Endothelial cell of umbilical vein (primary cell): ENCODE measurements at regions not wholly inside any gene's neighbourhood (a gene's known extent, or its start where the extent isn't known, plus 50 kb on each side); places are given as distances from the start of the nearest gene placed in this dataset.

Source experiments
- EZH2 ChIP-seq: IDR thresholded peaks from 2 replicates; pipeline ENCODE4 v1.6.1; 2012; ENCODE audit warnings: borderline replicate concordance, low read depth, mild to moderate bottlenecking, moderate library complexity, low read length, inconsistent platforms; ENCODE audit not compliant: severe bottlenecking
- GATA2 ChIP-seq: IDR thresholded peaks from 2 replicates; pipeline ENCODE4 v1.7.0; 2011; ENCODE audit warnings: low read depth, mild to moderate bottlenecking, moderate library complexity, mixed read lengths, low read length; ENCODE audit not compliant: insufficient read length, insufficient read depth
- POLR2AphosphoS5 ChIP-seq: IDR thresholded peaks from 2 replicates; pipeline ENCODE4 v1.6.1; 2012; ENCODE audit warnings: low read depth, mild to moderate bottlenecking, control low read depth, low read length, moderate library complexity; ENCODE audit not compliant: insufficient read depth
- TF ChIP-seq, protein P1 (sequence below), 2 donors: IDR thresholded peaks; 1 replicate in 1 of 2; 2 replicates in 1 of 2; pipeline ENCODE4 v1.5.1; 2011; ENCODE audit warnings: low read length in 2 of 2, mild to moderate bottlenecking in 2 of 2, moderate library complexity in 2 of 2, control low read depth in 1 of 2, inconsistent platforms in 1 of 2, low read depth in 1 of 2; ENCODE audit not compliant: insufficient read depth in 1 of 2; ENCODE audit errors: extremely low read depth in 1 of 2

DNA sequence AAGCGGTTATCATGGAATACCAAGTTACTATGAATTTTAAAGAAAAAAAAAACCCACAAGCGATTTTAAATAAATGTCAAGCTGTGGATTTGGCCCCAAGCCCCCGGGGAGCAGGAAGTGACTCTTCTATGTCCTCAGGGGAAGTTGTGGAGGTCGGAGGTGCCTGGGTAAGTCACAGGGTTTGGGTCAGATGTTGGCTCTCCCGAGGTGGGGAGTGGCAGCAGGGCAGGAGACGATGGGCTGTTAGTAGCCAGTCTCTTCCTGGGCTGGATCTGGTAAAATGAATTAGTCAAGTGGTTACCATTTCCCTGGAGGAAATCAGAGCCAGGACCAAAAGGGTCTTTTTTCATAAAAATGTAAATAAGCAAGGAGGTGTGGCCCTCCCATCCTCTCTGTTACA, 316.7 kb downstream of the TLE3 start:
- TF ChIP-seq, protein P1, sequence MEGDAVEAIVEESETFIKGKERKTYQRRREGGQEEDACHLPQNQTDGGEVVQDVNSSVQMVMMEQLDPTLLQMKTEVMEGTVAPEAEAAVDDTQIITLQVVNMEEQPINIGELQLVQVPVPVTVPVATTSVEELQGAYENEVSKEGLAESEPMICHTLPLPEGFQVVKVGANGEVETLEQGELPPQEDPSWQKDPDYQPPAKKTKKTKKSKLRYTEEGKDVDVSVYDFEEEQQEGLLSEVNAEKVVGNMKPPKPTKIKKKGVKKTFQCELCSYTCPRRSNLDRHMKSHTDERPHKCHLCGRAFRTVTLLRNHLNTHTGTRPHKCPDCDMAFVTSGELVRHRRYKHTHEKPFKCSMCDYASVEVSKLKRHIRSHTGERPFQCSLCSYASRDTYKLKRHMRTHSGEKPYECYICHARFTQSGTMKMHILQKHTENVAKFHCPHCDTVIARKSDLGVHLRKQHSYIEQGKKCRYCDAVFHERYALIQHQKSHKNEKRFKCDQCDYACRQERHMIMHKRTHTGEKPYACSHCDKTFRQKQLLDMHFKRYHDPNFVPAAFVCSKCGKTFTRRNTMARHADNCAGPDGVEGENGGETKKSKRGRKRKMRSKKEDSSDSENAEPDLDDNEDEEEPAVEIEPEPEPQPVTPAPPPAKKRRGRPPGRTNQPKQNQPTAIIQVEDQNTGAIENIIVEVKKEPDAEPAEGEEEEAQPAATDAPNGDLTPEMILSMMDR (IDR thresholded peaks at IDR 0.05; ENCODE audit: extremely low read depth in 1 of 2, insufficient read depth in 1 of 2, low read depth in 1 of 2, low read length in 2 of 2) = no peak
- TF ChIP-seq GATA2 (no peak), EZH2 (no peak), POLR2AphosphoS5 (no peak)
